H1 (cell line): ENCODE measurements at regions not wholly inside any gene's neighbourhood (a gene's known extent, or its start where the extent isn't known, plus 50 kb on each side); places are given as distances from the start of the nearest gene placed in this dataset.

Experiments used
- CTCF ChIA-PET: fragments of 300-600 bp; sonication (Branson Sonifier 250); formaldehyde crosslinking; loops from one replicate; lab custom pipeline; 2021; ENCODE audit not compliant: partially characterized antibody; lab: Charles Lee
- POLR2A ChIA-PET: fragments of 300-600 bp; sonication (Branson Sonifier 250); formaldehyde crosslinking; loops from one replicate; lab custom pipeline; 2021; ENCODE audit warnings: inconsistent platforms; ENCODE audit not compliant: partially characterized antibody; lab: Charles Lee
- DNase-seq, 2 experiments: peaks; one replicate each; pipeline versions ENCODE4 v3.0.0 to v3.0.0-alpha.2; 2010 to 2022; ENCODE audit warnings: low spot score in 2 of 2, low read depth in 1 of 2, mixed read lengths in 1 of 2
- FAIRE-seq: peaks from 2 replicates; lab custom pipeline; 2011; peaks lifted over from hg19 to GRCh38; lab: Jason Lieb, UNC
- H2AFZ ChIP-seq: 2 replicates; pipeline ENCODE4 v1.8.1; 2012; ENCODE audit warnings: low read length, inconsistent platforms
- H2AK5ac ChIP-seq: 2 replicates; pipeline ENCODE4 v1.6.1; 2013; ENCODE audit warnings: low read depth, low read length
- H2BK120ac ChIP-seq: replicated peaks from 2 replicates; pipeline ENCODE3; 2013; ENCODE audit warnings: low read depth, low read length, inconsistent platforms
- H2BK12ac ChIP-seq: 2 replicates; pipeline ENCODE4 v1.6.1; 2013; ENCODE audit warnings: low read depth, low read length
- H2BK15ac ChIP-seq: 2 replicates; pipeline ENCODE4 v1.6.1; 2013; ENCODE audit warnings: low read length
- H2BK20ac ChIP-seq: 2 replicates; pipeline ENCODE4 v1.6.1; 2013; ENCODE audit warnings: low read length
- H2BK5ac ChIP-seq: 2 replicates; pipeline ENCODE4 v1.6.1; 2013; ENCODE audit warnings: low read depth, low read length
- H3K14ac ChIP-seq: 2 replicates; pipeline ENCODE4 v1.6.1; 2013; ENCODE audit warnings: inconsistent platforms; ENCODE audit not compliant: insufficient read length
- H3K18ac ChIP-seq: 2 replicates; pipeline ENCODE4 v1.6.1; 2013; ENCODE audit warnings: low read length; ENCODE audit errors: extremely low read depth
- H3K23ac ChIP-seq: 2 replicates; pipeline ENCODE4 v1.6.1; 2013; ENCODE audit warnings: inconsistent platforms; ENCODE audit not compliant: insufficient read length
- H3K23me2 ChIP-seq: 2 replicates; pipeline ENCODE4 v1.6.1; 2013; ENCODE audit warnings: low read depth, low read length
- H3K27ac ChIP-seq: 2 replicates; pipeline ENCODE4 v1.6.1; 2011; ENCODE audit warnings: low read depth, low read length, inconsistent platforms
- H3K27me3 ChIP-seq, 4 experiments: replicated peaks in 1 of 4; 1 replicate in 1 of 4; 2 replicates in 3 of 4; pipeline versions ENCODE4 v1.6.1 to v1.8.1; 2011 to 2013; ENCODE audit warnings: low read length in 3 of 4, mild to moderate bottlenecking in 3 of 4, inconsistent platforms in 2 of 4, mixed read lengths in 2 of 4, moderate library complexity in 1 of 4; ENCODE audit not compliant: control insufficient read depth in 3 of 4, insufficient read depth in 3 of 4; ENCODE audit errors: extremely low read depth in 1 of 4
- H3K36me3 ChIP-seq, 4 experiments: 2 replicates each; pipeline versions ENCODE4 v1.6.1 to v1.8.1; 2011 to 2013; ENCODE audit warnings: mild to moderate bottlenecking in 4 of 4, low read length in 3 of 4, moderate library complexity in 2 of 4, control low read depth in 1 of 4, inconsistent platforms in 1 of 4; ENCODE audit not compliant: insufficient read depth in 4 of 4, control insufficient read depth in 2 of 4
- H3K4ac ChIP-seq: replicated peaks from 2 replicates; pipeline ENCODE3; 2013; ENCODE audit warnings: low read length, low read depth, mixed read lengths, inconsistent platforms; ENCODE audit not compliant: insufficient read length
- H3K4me1 ChIP-seq, 4 experiments: replicated peaks in 1 of 4; 1 replicate in 1 of 4; 2 replicates in 3 of 4; pipeline versions ENCODE4 v1.6.1 to v1.8.1; 2011 to 2013; ENCODE audit warnings: low read length in 3 of 4, inconsistent platforms in 2 of 4, mixed read lengths in 1 of 4; ENCODE audit not compliant: insufficient read depth in 4 of 4, control insufficient read depth in 3 of 4
- H3K4me2 ChIP-seq, 2 experiments: 2 replicates each; pipeline versions ENCODE4 v1.6.1 to v1.8.1; 2011 to 2013; ENCODE audit warnings: low read depth in 2 of 2, low read length in 2 of 2, control low read depth in 1 of 2, inconsistent platforms in 1 of 2, mild to moderate bottlenecking in 1 of 2; ENCODE audit not compliant: insufficient read depth in 1 of 2
- H3K4me3 ChIP-seq, 4 experiments: fragments of 200-600, 300-600 bp in 1 of 4; sonication (generic), shearing (Covaris generic), sonication (Bioruptor Twin) in 1 of 4; 2 replicates each; pipeline versions ENCODE4 v1.5.1 to v1.8.1; 2011 to 2016; ENCODE audit warnings: low read length in 4 of 4, low read depth in 3 of 4, control low read depth in 2 of 4, inconsistent platforms in 2 of 4, mild to moderate bottlenecking in 2 of 4, mixed read lengths in 1 of 4, moderate library complexity in 1 of 4; ENCODE audit not compliant: insufficient read depth in 2 of 4; ENCODE audit errors: extremely low read depth in 1 of 4
- H3K56ac ChIP-seq: replicated peaks from 2 replicates; pipeline ENCODE3; 2013; ENCODE audit warnings: low read depth, mild to moderate bottlenecking, mixed read lengths, low read length, inconsistent platforms; ENCODE audit not compliant: insufficient read length
- H3K79me1 ChIP-seq: 2 replicates; pipeline ENCODE4 v1.6.1; 2013; ENCODE audit warnings: low read depth, low read length, control low read depth
- H3K79me2 ChIP-seq, 2 experiments: 2 replicates each; pipeline versions ENCODE4 v1.6.1 to v1.8.1; 2012 to 2013; ENCODE audit warnings: low read length in 2 of 2, mild to moderate bottlenecking in 2 of 2, inconsistent platforms in 1 of 2; ENCODE audit not compliant: insufficient read depth in 2 of 2, control insufficient read depth in 1 of 2
- H3K9ac ChIP-seq, 4 experiments: replicated peaks in 1 of 4; 1 replicate in 1 of 4; 2 replicates in 3 of 4; pipeline versions ENCODE4 v1.6.1 to v1.8.1; 2011 to 2013; ENCODE audit warnings: low read depth in 3 of 4, low read length in 3 of 4, control low read depth in 2 of 4, mild to moderate bottlenecking in 2 of 4, moderate library complexity in 2 of 4, inconsistent platforms in 1 of 4; ENCODE audit errors: extremely low read depth in 1 of 4
- H3K9me3 ChIP-seq, 2 experiments: 2 replicates each; pipeline versions ENCODE4 v1.6.1 to v1.8.1; 2012 to 2013; ENCODE audit warnings: mild to moderate bottlenecking in 2 of 2, moderate library complexity in 2 of 2, control low read depth in 1 of 2, inconsistent platforms in 1 of 2, low read depth in 1 of 2, low read length in 1 of 2, mixed read lengths in 1 of 2; ENCODE audit not compliant: insufficient read depth in 2 of 2
- H4K20me1 ChIP-seq, 2 experiments: replicated peaks in 1 of 2; 2 replicates each; pipeline versions ENCODE3 to v1.8.1; 2011 to 2013; ENCODE audit warnings: inconsistent platforms in 2 of 2, low read length in 2 of 2, mild to moderate bottlenecking in 1 of 2; ENCODE audit not compliant: insufficient read depth in 2 of 2, control insufficient read depth in 1 of 2
- H4K5ac ChIP-seq: 2 replicates; pipeline ENCODE4 v1.6.1; 2013; ENCODE audit warnings: low read length, low read depth, mixed read lengths, inconsistent platforms; ENCODE audit not compliant: insufficient read length
- H4K8ac ChIP-seq: 2 replicates; pipeline ENCODE4 v1.8.0; 2013; ENCODE audit warnings: mild to moderate bottlenecking, moderate library complexity, low read length, inconsistent platforms; ENCODE audit not compliant: insufficient read depth; ENCODE audit errors: extremely low read depth
- H4K91ac ChIP-seq: replicated peaks from 2 replicates; pipeline ENCODE3; 2013; ENCODE audit warnings: low read length, mixed read lengths, inconsistent platforms; ENCODE audit not compliant: insufficient read length
- BCL11A ChIP-seq, 2 experiments: IDR thresholded peaks; one replicate each; pipeline ENCODE4 v1.6.1; 2011; ENCODE audit warnings: low read depth in 2 of 2, low read length in 2 of 2, mild to moderate bottlenecking in 2 of 2
- EZH2 ChIP-seq: fragments of 200-600 bp; sonication (generic); IDR thresholded peaks from 2 replicates; pipeline ENCODE4 v1.7.1; 2012; ENCODE audit warnings: low read depth, mild to moderate bottlenecking, moderate library complexity, low read length, inconsistent platforms; ENCODE audit not compliant: severe bottlenecking
- GABPA ChIP-seq: IDR thresholded peaks from 2 replicates; pipeline ENCODE4 v1.6.1; 2011; ENCODE audit warnings: mild to moderate bottlenecking, low read length, moderate library complexity, borderline replicate concordance; ENCODE audit not compliant: insufficient read depth
- JUND ChIP-seq: IDR thresholded peaks from 2 replicates; pipeline ENCODE4 v1.6.1; 2011; ENCODE audit warnings: mild to moderate bottlenecking, improper control_type of control experiment, low read length
- KDM4A ChIP-seq: IDR thresholded peaks from one replicate; pipeline ENCODE4 v1.7.1; 2012; ENCODE audit warnings: low read depth, mild to moderate bottlenecking, moderate library complexity, low read length, inconsistent platforms; ENCODE audit not compliant: severe bottlenecking
- PHF8 ChIP-seq: fragments of 200-600 bp; sonication (generic); conservative IDR thresholded peaks from 2 replicates; pipeline ENCODE4 v1.7.1; 2012; ENCODE audit warnings: low read depth, mild to moderate bottlenecking, inconsistent platforms, low read length, moderate library complexity
- POLR2AphosphoS5 ChIP-seq: IDR thresholded peaks from 2 replicates; pipeline ENCODE4 v1.6.1; 2011; ENCODE audit warnings: low read depth, low read length
- SIN3A ChIP-seq, 2 experiments: IDR thresholded peaks in 1 of 2; conservative IDR thresholded peaks in 1 of 2; 2 replicates each; pipeline ENCODE4 v1.6.1; 2011 to 2012; ENCODE audit warnings: low read length in 2 of 2, improper control_type of control experiment in 1 of 2, low read depth in 1 of 2, mild to moderate bottlenecking in 1 of 2
- SP2 ChIP-seq: IDR thresholded peaks from 2 replicates; pipeline ENCODE4 v1.6.1; 2012; ENCODE audit warnings: mild to moderate bottlenecking, low read length, inconsistent platforms
- WGBS, 2 experiments: shearing (Covaris generic) in 1 of 2; methylation state at CpG; one replicate each; pipeline versions ENCODE4 v1.1.6 to v1.1.7; 2013 to 2015; ENCODE audit warnings: low lambda C conversion rate in 2 of 2, mixed read lengths in 2 of 2, inconsistent platforms in 1 of 2, low coverage in 1 of 2, missing lambda C conversion rate in 1 of 2; ENCODE audit not compliant: insufficient replicate concordance in 2 of 2, insufficient coverage in 1 of 2, insufficient read length in 1 of 2; ENCODE audit errors: extremely low coverage in 1 of 2, missing lambda C conversion rate in 1 of 2; 5-methylcytosine and 5-hydroxymethylcytosine counted together
- TF ChIP-seq, protein P1 (sequence below), 3 experiments: IDR thresholded peaks; 1 replicate in 2 of 3; 2 replicates in 1 of 3; pipeline versions ENCODE4 v1.5.1 to v1.6.1; 2011; ENCODE audit warnings: low read length in 3 of 3, mild to moderate bottlenecking in 3 of 3, inconsistent platforms in 2 of 3, low read depth in 1 of 3, moderate library complexity in 1 of 3; ENCODE audit not compliant: insufficient read depth in 1 of 3; ENCODE audit errors: control extremely low read depth in 1 of 3

DNA sequence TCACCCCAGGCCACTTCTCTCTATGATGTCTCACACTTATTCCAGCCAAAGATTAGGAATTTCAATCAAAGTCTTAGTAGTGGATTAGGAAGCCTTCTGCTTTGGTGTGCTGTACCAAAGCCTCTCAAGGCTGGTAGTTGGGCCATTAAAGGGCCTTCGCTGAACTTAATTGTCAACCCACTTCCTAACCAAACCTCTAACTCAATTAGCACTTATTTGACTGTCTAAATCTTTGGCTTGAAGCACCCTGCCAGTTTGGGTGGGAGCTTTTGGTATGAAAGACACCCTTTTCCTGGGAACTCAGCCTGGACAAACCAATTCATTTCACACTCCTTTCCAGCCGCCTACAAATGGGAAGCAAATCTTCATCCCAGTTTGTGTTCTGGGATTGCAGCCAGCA lies 81.5 kb downstream of the BMP2 start:
- H3K23ac ChIP-seq = no peak overlapping the region
- no peak overlapping the region for H2AK5ac ChIP-seq
- no peak overlapping the region for H3K4me3 ChIP-seq
- H4K91ac ChIP-seq = no peak overlapping the region
- no peak overlapping the region for H3K4ac ChIP-seq
- no peak overlapping the region for H3K9ac ChIP-seq
- FAIRE-seq = no peak
- no peak overlapping the region for H3K18ac ChIP-seq
- H3K79me2 ChIP-seq = no peaks in the 10 kb centered on the region
- no peak overlapping the region; the same call in 1 of the 2 replicates for H2BK15ac ChIP-seq
- H3K4me2 ChIP-seq = no peak overlapping the region
- no peak overlapping the region for H3K56ac ChIP-seq
- no peaks in the 10 kb centered on the region for H3K27me3 ChIP-seq
- H2BK12ac ChIP-seq = no peak overlapping the region
- no peaks in the 10 kb centered on the region for H3K79me1 ChIP-seq
- no peak for DNase-seq
- H4K5ac ChIP-seq = no peak overlapping the region
- H2BK5ac ChIP-seq = no peak overlapping the region
- no peaks in the 10 kb centered on the region for H3K36me3 ChIP-seq
- no peaks in the 10 kb centered on the region for H4K20me1 ChIP-seq
- no peak overlapping the region for H3K14ac ChIP-seq
- H3K4me1 ChIP-seq = peaks cover 0 to 9% (median 2%) of the 10 kb centered on the region in 4 experiments; a peak in 1 of 7 replicates
- H3K9me3 ChIP-seq = no peaks in the 10 kb centered on the region
- no peak for TF ChIP-seq KDM4A
- TF ChIP-seq JUND = no peak
- TF ChIP-seq POLR2AphosphoS5 = no peak
- TF ChIP-seq GABPA = no peak
- TF ChIP-seq SIN3A (conservative IDR thresholded peaks at IDR 0.05 in 1 of 2, IDR thresholded peaks at IDR 0.05 in 1 of 2; ENCODE audit: low read depth in 1 of 2, low read length in 2 of 2) = no peak
- no peak for TF ChIP-seq EZH2
- no peak for TF ChIP-seq PHF8
- no peak for TF ChIP-seq BCL11A (IDR thresholded peaks at IDR 0.05; ENCODE audit: low read depth in 2 of 2, low read length in 2 of 2)
- TF ChIP-seq, protein P1, sequence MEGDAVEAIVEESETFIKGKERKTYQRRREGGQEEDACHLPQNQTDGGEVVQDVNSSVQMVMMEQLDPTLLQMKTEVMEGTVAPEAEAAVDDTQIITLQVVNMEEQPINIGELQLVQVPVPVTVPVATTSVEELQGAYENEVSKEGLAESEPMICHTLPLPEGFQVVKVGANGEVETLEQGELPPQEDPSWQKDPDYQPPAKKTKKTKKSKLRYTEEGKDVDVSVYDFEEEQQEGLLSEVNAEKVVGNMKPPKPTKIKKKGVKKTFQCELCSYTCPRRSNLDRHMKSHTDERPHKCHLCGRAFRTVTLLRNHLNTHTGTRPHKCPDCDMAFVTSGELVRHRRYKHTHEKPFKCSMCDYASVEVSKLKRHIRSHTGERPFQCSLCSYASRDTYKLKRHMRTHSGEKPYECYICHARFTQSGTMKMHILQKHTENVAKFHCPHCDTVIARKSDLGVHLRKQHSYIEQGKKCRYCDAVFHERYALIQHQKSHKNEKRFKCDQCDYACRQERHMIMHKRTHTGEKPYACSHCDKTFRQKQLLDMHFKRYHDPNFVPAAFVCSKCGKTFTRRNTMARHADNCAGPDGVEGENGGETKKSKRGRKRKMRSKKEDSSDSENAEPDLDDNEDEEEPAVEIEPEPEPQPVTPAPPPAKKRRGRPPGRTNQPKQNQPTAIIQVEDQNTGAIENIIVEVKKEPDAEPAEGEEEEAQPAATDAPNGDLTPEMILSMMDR (IDR thresholded peaks at IDR 0.05; ENCODE audit: control extremely low read depth in 1 of 3, insufficient read depth in 1 of 3, low read depth in 1 of 3, low read length in 3 of 3) = no peak
- TF ChIP-seq SP2 = no peak
- ChIA-PET CTCF (interaction anchor here (1.6 kb wide), 1 partner anchor 19 kb away, joined by 9 read pairs; no protein-coding TSS in a partner anchor), POLR2A (no interaction called here)
- no peak overlapping the region for H4K8ac ChIP-seq
- WGBS, 2 experiments = 95% methylated on average over 2 of the region's 2 CpGs; no CpG with 5 or more reads in 1 of the 2 experiments
- H2BK20ac ChIP-seq = no peak overlapping the region
- H3K27ac ChIP-seq = no peak overlapping the region
- H3K23me2 ChIP-seq = no peaks in the 10 kb centered on the region
- no peak overlapping the region for H2BK120ac ChIP-seq
- peak overlapping the region; percentile 64 for H2AFZ ChIP-seq
